ENCODE measurements at regions not wholly inside any gene's neighbourhood (a gene's known extent, or its start where the extent isn't known, plus 50 kb on each side); places are given as distances from the start of the nearest gene placed in this dataset.

DNA sequence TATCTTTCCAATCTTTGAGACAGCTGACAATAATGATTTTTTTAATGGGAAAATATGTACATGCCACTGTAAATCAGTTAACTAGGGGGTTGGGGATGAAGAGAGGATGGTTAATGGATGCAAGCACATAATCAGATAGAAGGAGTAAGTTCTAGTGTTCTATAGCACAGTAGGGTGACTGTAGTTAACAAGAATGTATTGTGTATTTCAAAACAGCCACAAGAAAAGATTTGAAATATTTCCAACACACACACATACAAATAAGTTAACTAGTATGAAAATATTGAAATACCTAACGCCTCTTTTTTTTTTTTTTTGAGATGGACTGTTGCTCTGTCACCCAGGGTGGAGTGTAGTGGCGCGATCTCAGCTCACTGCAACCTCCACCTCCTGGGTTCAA lies 153.4 kb upstream of the SALL4 start:
- no peak overlapping the region for H3K4me3 ChIP-seq (ENCODE audit: low read depth, low read length)
- in situ Hi-C loops (cut with HindIII; ENCODE audit: low sequenced_read_pairs) = no loop called here
- TF ChIP-seq, protein P1, sequence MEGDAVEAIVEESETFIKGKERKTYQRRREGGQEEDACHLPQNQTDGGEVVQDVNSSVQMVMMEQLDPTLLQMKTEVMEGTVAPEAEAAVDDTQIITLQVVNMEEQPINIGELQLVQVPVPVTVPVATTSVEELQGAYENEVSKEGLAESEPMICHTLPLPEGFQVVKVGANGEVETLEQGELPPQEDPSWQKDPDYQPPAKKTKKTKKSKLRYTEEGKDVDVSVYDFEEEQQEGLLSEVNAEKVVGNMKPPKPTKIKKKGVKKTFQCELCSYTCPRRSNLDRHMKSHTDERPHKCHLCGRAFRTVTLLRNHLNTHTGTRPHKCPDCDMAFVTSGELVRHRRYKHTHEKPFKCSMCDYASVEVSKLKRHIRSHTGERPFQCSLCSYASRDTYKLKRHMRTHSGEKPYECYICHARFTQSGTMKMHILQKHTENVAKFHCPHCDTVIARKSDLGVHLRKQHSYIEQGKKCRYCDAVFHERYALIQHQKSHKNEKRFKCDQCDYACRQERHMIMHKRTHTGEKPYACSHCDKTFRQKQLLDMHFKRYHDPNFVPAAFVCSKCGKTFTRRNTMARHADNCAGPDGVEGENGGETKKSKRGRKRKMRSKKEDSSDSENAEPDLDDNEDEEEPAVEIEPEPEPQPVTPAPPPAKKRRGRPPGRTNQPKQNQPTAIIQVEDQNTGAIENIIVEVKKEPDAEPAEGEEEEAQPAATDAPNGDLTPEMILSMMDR (IDR thresholded peaks at IDR 0.05; ENCODE audit: low read depth, low read length, missing control alignments) = no peak
- peak; percentile 35 for DNase-seq (ENCODE audit: low read depth)

DNA sequence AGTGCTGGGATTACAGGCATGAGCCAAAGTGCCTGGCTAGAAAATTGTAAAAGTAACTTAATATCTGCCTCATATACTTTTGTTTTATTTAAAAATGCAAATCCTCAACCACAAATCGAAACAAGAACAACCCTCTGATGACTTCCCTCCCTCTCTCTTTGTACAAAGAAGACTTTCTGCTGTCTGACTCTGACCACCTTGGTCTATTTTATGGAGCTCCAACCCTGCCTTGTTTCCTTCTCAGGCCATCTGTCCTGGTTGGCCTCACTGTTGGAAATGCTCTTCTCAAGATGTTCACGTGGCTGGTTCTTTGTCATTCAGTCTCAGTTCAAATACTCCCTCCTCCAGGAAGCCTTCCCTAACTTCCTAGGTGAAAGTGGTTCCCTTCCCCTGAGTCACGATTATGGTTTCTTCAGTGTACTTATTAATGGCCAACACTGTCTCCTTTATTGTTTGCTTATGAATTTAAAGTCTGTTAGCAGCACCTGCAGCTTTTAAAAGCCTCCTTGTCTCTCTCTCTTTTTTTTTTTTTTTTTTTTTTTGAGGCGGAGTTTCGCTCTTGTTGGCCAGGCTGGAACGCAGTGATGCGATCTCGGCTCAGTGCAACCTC lies 151.5 kb upstream of the SALL4 start:
- TF ChIP-seq, protein P1 (IDR thresholded peaks at IDR 0.05; ENCODE audit: low read depth, low read length, missing control alignments) = no peak
- DNase-seq (ENCODE audit: low read depth) = no peak
- in situ Hi-C loops (cut with HindIII; ENCODE audit: low sequenced_read_pairs) = loop anchor here (5.0 kb wide), 1 partner anchor 67 kb away; no protein-coding TSS in a partner anchor
- no peak overlapping the region for H3K4me3 ChIP-seq (ENCODE audit: low read depth, low read length)

DNA sequence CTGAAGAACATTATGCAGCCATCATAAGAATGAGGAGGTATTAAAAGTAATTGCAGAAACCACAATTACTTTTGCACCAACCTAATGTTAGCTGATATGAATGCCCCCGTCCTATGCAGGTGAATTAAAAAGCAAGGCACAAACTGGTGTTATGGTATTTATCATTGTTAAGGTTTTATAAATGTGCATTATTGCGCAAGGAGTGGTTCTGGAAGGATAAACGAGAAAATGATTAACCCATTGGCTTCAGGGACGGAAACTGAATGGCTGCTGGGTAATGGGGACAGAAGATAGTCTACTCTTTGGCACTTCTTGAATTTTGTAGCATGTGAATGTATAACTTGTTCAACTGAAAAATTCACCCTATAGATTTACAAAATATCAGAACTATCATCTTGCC lies 148.6 kb upstream of the SALL4 start:
- TF ChIP-seq, protein P1 (IDR thresholded peaks at IDR 0.05; ENCODE audit: low read depth, low read length, missing control alignments) = no peak
- no peak for DNase-seq (ENCODE audit: low read depth)
- no peak overlapping the region for H3K4me3 ChIP-seq (ENCODE audit: low read depth, low read length)
- in situ Hi-C loops (cut with HindIII; ENCODE audit: low sequenced_read_pairs) = loop anchor here (5.0 kb wide), 1 partner anchor 64 kb away; no protein-coding TSS in a partner anchor

DNA sequence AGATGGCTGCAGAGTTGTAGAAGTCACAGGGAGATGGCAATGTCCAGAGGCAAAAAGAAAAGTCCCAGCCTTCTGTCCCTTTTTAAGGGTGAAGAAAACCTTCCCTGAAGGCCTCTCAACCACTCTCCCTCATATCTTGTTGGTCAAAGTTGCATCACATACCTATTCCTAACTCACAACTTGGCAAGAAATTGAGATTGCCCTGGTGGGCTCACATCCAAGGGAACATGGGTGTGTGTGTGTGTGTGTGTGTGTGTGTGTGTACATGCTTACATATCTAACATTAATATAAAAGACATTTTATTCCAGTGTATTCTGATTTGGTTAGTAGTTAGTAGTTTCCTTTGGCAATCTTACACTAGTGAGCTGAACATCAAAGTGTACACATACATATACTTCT lies 144.3 kb upstream of the SALL4 start:
- no peak for DNase-seq (ENCODE audit: low read depth)
- TF ChIP-seq, protein P1 (IDR thresholded peaks at IDR 0.05; ENCODE audit: low read depth, low read length, missing control alignments) = no peak
- H3K4me3 ChIP-seq (ENCODE audit: low read depth, low read length) = no peak overlapping the region
- in situ Hi-C loops (cut with HindIII; ENCODE audit: low sequenced_read_pairs) = no loop called here

DNA sequence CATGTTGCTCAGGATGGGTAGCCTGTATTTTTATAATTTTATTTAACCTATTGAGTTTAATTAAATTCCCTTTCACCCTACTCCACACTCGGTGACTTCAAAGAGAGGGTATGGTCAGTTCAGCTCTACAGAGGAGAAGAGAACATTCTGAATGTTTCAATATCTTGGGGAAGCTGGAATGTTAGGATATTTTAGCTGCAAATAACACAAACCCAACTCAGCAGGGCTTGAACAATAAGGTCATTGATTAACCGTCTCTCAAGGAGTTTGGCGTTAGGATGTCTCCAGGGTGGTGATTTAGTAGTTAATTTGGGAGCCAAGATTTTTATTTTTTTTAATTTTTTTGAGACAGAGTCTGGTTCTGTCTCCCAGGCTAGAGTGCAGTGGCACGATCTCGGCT lies 143.6 kb upstream of the SALL4 start:
- in situ Hi-C loops (cut with HindIII; ENCODE audit: low sequenced_read_pairs) = no loop called here

DNA sequence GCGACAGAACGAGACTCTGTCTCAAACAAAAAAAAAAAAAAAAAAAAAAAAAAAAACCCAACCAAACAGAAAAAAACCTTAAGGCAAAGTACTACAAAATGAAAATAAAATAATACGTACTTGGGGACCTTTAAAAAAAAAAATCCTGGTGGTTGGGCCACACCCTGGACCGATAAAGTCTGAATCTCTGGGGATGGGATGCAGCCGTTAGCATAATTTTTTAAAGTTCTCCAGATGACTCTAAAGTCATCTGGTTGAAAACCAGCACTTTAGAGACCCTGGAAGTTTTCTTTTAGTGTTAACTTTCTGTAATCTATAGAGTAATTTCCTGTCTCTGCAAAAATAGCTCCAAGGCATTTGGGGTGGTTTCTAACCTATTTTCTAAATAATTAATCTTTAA lies 142.9 kb upstream of the SALL4 start:
- no peak for DNase-seq (ENCODE audit: low read depth)
- no peak overlapping the region for H3K4me3 ChIP-seq (ENCODE audit: low read depth, low read length)
- TF ChIP-seq, protein P1 (IDR thresholded peaks at IDR 0.05; ENCODE audit: low read depth, low read length, missing control alignments) = no peak
- in situ Hi-C loops (cut with HindIII; ENCODE audit: low sequenced_read_pairs) = no loop called here

More for the DNA sequence above, 143.6 kb upstream of the SALL4 start:
- TF ChIP-seq, protein P1 (IDR thresholded peaks at IDR 0.05; ENCODE audit: low read depth, low read length, missing control alignments) = no peak
- H3K4me3 ChIP-seq (ENCODE audit: low read depth, low read length) = no peak overlapping the region
- no peak for DNase-seq (ENCODE audit: low read depth)

Data from astrocyte of the cerebellum (primary cell).